ENCODE measurements at regions not wholly inside any gene's neighbourhood (a gene's known extent, or its start where the extent isn't known, plus 50 kb on each side); places are given as distances from the start of the nearest gene placed in this dataset.

DNA sequence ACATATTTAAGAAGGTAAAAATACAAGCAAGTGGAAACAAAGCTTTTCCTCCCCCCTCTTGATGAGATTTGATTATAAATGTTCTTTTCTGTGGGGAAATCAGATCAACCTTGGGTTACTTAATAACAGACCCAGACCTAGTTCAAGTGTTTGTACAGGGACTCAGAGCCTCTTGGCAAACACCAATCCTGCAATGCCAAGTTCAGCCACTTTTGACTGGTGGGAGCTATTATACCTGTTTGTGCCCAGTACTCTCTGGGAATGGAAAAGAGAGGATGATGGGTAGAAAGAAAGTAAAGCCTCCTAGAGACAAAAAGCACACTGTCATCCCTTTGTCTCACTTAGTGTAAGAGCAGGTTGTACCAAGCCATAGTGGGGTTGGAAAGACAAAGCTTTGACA is 63.8 kb upstream of the EPHA4 start:
- no peak for DNase-seq

- no peak for DNase-seq
Observed at GRCh38 chr2:221629468-221629867, 57.4 kb upstream of the EPHA4 start.

GRCh38 chr2:221624475-221624874 is 52.4 kb upstream of the EPHA4 start:
- no peak for DNase-seq

Measured in amygdala (tissue), 56 donors.